GM23338 (cell line): ENCODE measurements at regions not wholly inside any gene's neighbourhood (a gene's known extent, or its start where the extent isn't known, plus 50 kb on each side); places are given as distances from the start of the nearest gene placed in this dataset.

Source experiments
- ATAC-seq: fragments of 200-7000 bp; cut with Tn5 transposase; 3 replicates; pipeline ENCODE4 v1.9.1; 2020
- DNase-seq: peaks from one replicate; pipeline ENCODE4 v3.0.0-alpha.2; 2015; ENCODE audit warnings: low spot score
- H2AFZ ChIP-seq: fragments of 200-600 bp; sonication (generic); 2 replicates; pipeline ENCODE4 v1.8.0; 2016; ENCODE audit warnings: antibody characterized with exemption, mild to moderate bottlenecking, moderate library complexity
- H3F3A ChIP-seq: fragments of 200-600 bp; sonication (generic); replicated peaks from 2 replicates; pipeline ENCODE4 v1.8.0; 2017; ENCODE audit warnings: antibody characterized with exemption, mixed run types, low read depth
- H3K27ac ChIP-seq: fragments of 200-600 bp; sonication (generic); 2 replicates; pipeline ENCODE4 v1.6.1; 2016; ENCODE audit warnings: low read depth
- H3K27me3 ChIP-seq: fragments of 200-600 bp; sonication (generic); 2 replicates; pipeline ENCODE4 v1.8.0; 2016; ENCODE audit warnings: mild to moderate bottlenecking, mixed run types, moderate library complexity; ENCODE audit not compliant: insufficient read depth
- H3K36me3 ChIP-seq: fragments of 200-600 bp; sonication (generic); 2 replicates; pipeline ENCODE4 v1.8.0; 2016; ENCODE audit warnings: mild to moderate bottlenecking; ENCODE audit not compliant: insufficient read depth
- H3K4me1 ChIP-seq: fragments of 200-600 bp; sonication (generic); 2 replicates; pipeline ENCODE4 v1.8.0; 2016; ENCODE audit warnings: mild to moderate bottlenecking, moderate library complexity; ENCODE audit not compliant: insufficient read depth
- H3K4me2 ChIP-seq: fragments of 200-600 bp; sonication (generic); 2 replicates; pipeline ENCODE4 v1.7.1; 2017; ENCODE audit warnings: mixed run types
- H3K4me3 ChIP-seq: fragments of 200-600 bp; sonication (generic); 2 replicates; pipeline ENCODE4 v1.6.1; 2016; ENCODE audit warnings: mixed run types
- H3K79me2 ChIP-seq: fragments of 200-600 bp; sonication (generic); replicated peaks from 2 replicates; pipeline ENCODE4 v1.8.0; 2017; ENCODE audit warnings: mild to moderate bottlenecking; ENCODE audit not compliant: insufficient read depth
- H3K9me2 ChIP-seq: fragments of 200-600 bp; sonication (generic); 2 replicates; pipeline ENCODE4 v1.8.0; 2017; ENCODE audit not compliant: insufficient read depth
- H4K20me1 ChIP-seq: fragments of 200-600 bp; sonication (generic); replicated peaks from 2 replicates; pipeline ENCODE4 v1.8.0; 2017; ENCODE audit warnings: mild to moderate bottlenecking; ENCODE audit not compliant: insufficient read depth
- H3K27ac Mint-ChIP-seq: 2 replicates; pipeline ENCODE4 v1.8.0; 2020; ENCODE audit warnings: inconsistent platforms, mild to moderate bottlenecking, moderate library complexity, mixed read lengths
- H3K27me3 Mint-ChIP-seq: 3 replicates; pipeline ENCODE4 v1.8.0; 2022; ENCODE audit warnings: low read depth, mild to moderate bottlenecking, moderate library complexity, mixed read lengths, inconsistent platforms; ENCODE audit not compliant: insufficient read depth, poor library complexity
- H3K36me3 Mint-ChIP-seq: 3 replicates; pipeline ENCODE4 v1.8.0; 2021; ENCODE audit warnings: low read depth, mild to moderate bottlenecking, inconsistent platforms, moderate library complexity, mixed read lengths
- H3K4me1 Mint-ChIP-seq: 3 replicates; pipeline ENCODE4 v1.8.0; 2020; ENCODE audit warnings: mild to moderate bottlenecking, inconsistent platforms, mixed read lengths
- H3K4me3 Mint-ChIP-seq: 3 replicates; pipeline ENCODE4 v1.8.0; 2021; ENCODE audit warnings: moderate library complexity, mild to moderate bottlenecking, inconsistent platforms, mixed read lengths
- H3K9me3 Mint-ChIP-seq: 3 replicates; pipeline ENCODE4 v1.8.0; 2020; ENCODE audit warnings: moderate library complexity, mild to moderate bottlenecking, inconsistent platforms, mixed read lengths
- CREB1 ChIP-seq: fragments of 250-450 bp; sonication (Bioruptor Pico); IDR thresholded peaks from 2 replicates; pipeline ENCODE4 v1.5.0; 2020; ENCODE audit warnings: low read depth, mild to moderate bottlenecking, moderate library complexity
- CTCF ChIP-seq, 2 experiments: fragments of 200-600 bp in 1 of 2; sonication (generic) in 1 of 2; conservative IDR thresholded peaks; 2 replicates each; pipeline versions ENCODE4 v1.5.1 to v1.6.1; 2016 to 2017; ENCODE audit warnings: antibody characterized with exemption in 2 of 2, low read depth in 2 of 2, mild to moderate bottlenecking in 2 of 2, moderate library complexity in 1 of 2
- ETS1 ChIP-seq: IDR thresholded peaks from 2 replicates; pipeline ENCODE4 v1.6.1; 2016; ENCODE audit warnings: antibody characterized with exemption
- EZH2 ChIP-seq: fragments of 200-600 bp; sonication (generic); IDR thresholded peaks from one replicate; pipeline ENCODE4 v1.8.0; 2017; ENCODE audit warnings: antibody characterized with exemption, mild to moderate bottlenecking, low read depth; ENCODE audit not compliant: unreplicated experiment
- EZH2phosphoT487 ChIP-seq: fragments of 200-600 bp; sonication (generic); IDR thresholded peaks from one replicate; pipeline ENCODE4 v1.8.1; 2018; ENCODE audit warnings: antibody characterized with exemption; ENCODE audit not compliant: unreplicated experiment
- JUNB ChIP-seq: IDR thresholded peaks from one replicate; pipeline ENCODE4 v1.6.1; 2016; ENCODE audit warnings: antibody characterized with exemption; ENCODE audit not compliant: unreplicated experiment
- NANOG ChIP-seq: IDR thresholded peaks from 2 replicates; pipeline ENCODE4 v1.6.1; 2016; ENCODE audit warnings: antibody characterized with exemption, borderline replicate concordance
- POLR2AphosphoS5 ChIP-seq: IDR thresholded peaks from 2 replicates; pipeline ENCODE4 v1.6.1; 2016; ENCODE audit warnings: antibody characterized with exemption, low read depth
- STAT1 ChIP-seq: IDR thresholded peaks from one replicate; pipeline ENCODE4 v1.6.1; 2016; ENCODE audit warnings: antibody characterized with exemption; ENCODE audit not compliant: unreplicated experiment
- ZNF114 ChIP-seq: fragments of 250-450 bp; sonication (Bioruptor Pico); IDR thresholded peaks from 2 replicates; pipeline ENCODE4 v1.5.0; 2020; ENCODE audit warnings: mild to moderate bottlenecking, moderate library complexity
- ZNF331 ChIP-seq: fragments of 250-450 bp; sonication (Bioruptor Pico); IDR thresholded peaks from 2 replicates; pipeline ENCODE4 v1.5.0; 2020; ENCODE audit warnings: low read depth, mild to moderate bottlenecking, moderate library complexity
- ZNF462 ChIP-seq: fragments of 250-450 bp; sonication (Bioruptor Pico); IDR thresholded peaks from 2 replicates; pipeline ENCODE4 v1.5.0; 2020; ENCODE audit warnings: mild to moderate bottlenecking, moderate library complexity

GRCh38 chr13:33958964-33959363 is 141.0 kb downstream of the RFC3 start (continued):
- TF ChIP-seq CTCF (conservative IDR thresholded peaks at IDR 0.05; ENCODE audit: low read depth in 2 of 2) (no peak), EZH2 (no peak), JUNB (no peak), STAT1 (no peak), ETS1 (no peak), ZNF114 (CRISPR knock-in tag) (no peak), POLR2AphosphoS5 (no peak)

GRCh38 chr13:33963134-33963533 is 145.2 kb downstream of the RFC3 start:
- Histone ChIP-seq H3K36me3 (no peaks in the 10 kb centered on the region; the same call in 1 of the 2 replicates), H3K27ac (no peak overlapping the region), H3K79me2 (no peaks in the 10 kb centered on the region), H3K27me3 (no peaks in the 10 kb centered on the region), H3K4me3 (no peak overlapping the region), H3K4me2 (no peak overlapping the region), H3K4me1 (no peaks in the 10 kb centered on the region), H4K20me1 (no peaks in the 10 kb centered on the region; the same call in 1 of the 2 replicates), H2AFZ (no peak overlapping the region), H3F3A (no peaks in the 10 kb centered on the region), H3K9me2 (peaks cover 12% of the 10 kb centered on the region; the same call in 1 of the 2 replicates)
- H3K27me3 Mint-ChIP-seq, result peaks cover 2% of the 10 kb centered on the region
- H3K4me1 Mint-ChIP-seq, result no peaks in the 10 kb centered on the region
- H3K9me3 Mint-ChIP-seq, result no peaks in the 10 kb centered on the region
- no peak overlapping the region for H3K4me3 Mint-ChIP-seq
- DNase-seq (no peak), ATAC-seq (no peak)
- H3K27ac Mint-ChIP-seq, result no peak overlapping the region
- no peaks in the 10 kb centered on the region for H3K36me3 Mint-ChIP-seq
- TF ChIP-seq CREB1 (CRISPR knock-in tag) (no peak), ETS1 (no peak), ZNF331 (CRISPR knock-in tag) (no peak), NANOG (no peak), EZH2phosphoT487 (no peak), JUNB (no peak), EZH2 (no peak), POLR2AphosphoS5 (no peak), CTCF (conservative IDR thresholded peaks at IDR 0.05; ENCODE audit: low read depth in 2 of 2) (no peak), ZNF462 (CRISPR knock-in tag) (no peak), STAT1 (no peak), ZNF114 (CRISPR knock-in tag) (no peak)
